Brain microvascular endothelial cell (primary cell): ENCODE measurements at regions not wholly inside any gene's neighbourhood (a gene's known extent, or its start where the extent isn't known, plus 50 kb on each side); places are given as distances from the start of the nearest gene placed in this dataset.

Experiments used
- DNase-seq: peaks from one replicate; pipeline ENCODE4 v3.0.0-alpha.2; 2020
- H3K27ac ChIP-seq: fragments of 250-450 bp; sonication (Bioruptor Pico); 2 replicates; pipeline ENCODE4 v1.5.1; 2020; ENCODE audit warnings: mild to moderate bottlenecking, moderate library complexity
- H3K27me3 ChIP-seq: fragments of 250-450 bp; sonication (Bioruptor Pico); replicated peaks from 2 replicates; pipeline ENCODE4 v1.5.1; 2020; ENCODE audit warnings: mild to moderate bottlenecking
- H3K36me3 ChIP-seq: fragments of 250-450 bp; sonication (Bioruptor Pico); replicated peaks from 2 replicates; pipeline ENCODE4 v1.5.1; 2020; ENCODE audit warnings: mild to moderate bottlenecking
- H3K4me3 ChIP-seq: 2 replicates; pipeline ENCODE4 v1.5.1; 2011; ENCODE audit warnings: low read depth, mild to moderate bottlenecking, control low read depth, low read length, moderate library complexity
- in situ Hi-C: cut with HindIII; loops from 2 replicates; pipeline ENCODE4 v1.10.0; 2017; ENCODE audit warnings: low sequenced_read_pairs, low pct_ligation_motif_present
- TF ChIP-seq, protein P1 (sequence below): IDR thresholded peaks from 2 replicates; pipeline ENCODE4 v1.5.1; 2011; ENCODE audit warnings: low read depth, mild to moderate bottlenecking, moderate library complexity, low read length, control low read depth, inconsistent platforms; ENCODE audit errors: missing control alignments

GRCh38 chr2:124967325-124967724 lies 942.2 kb downstream of the CNTNAP5 start:
- H3K27ac ChIP-seq, result no peak overlapping the region
- no peaks in the 10 kb centered on the region for H3K27me3 ChIP-seq
- DNase-seq, result no peak
- in situ Hi-C loops, result no loop called here
- no peaks in the 10 kb centered on the region for H3K36me3 ChIP-seq
- TF ChIP-seq, protein P1, sequence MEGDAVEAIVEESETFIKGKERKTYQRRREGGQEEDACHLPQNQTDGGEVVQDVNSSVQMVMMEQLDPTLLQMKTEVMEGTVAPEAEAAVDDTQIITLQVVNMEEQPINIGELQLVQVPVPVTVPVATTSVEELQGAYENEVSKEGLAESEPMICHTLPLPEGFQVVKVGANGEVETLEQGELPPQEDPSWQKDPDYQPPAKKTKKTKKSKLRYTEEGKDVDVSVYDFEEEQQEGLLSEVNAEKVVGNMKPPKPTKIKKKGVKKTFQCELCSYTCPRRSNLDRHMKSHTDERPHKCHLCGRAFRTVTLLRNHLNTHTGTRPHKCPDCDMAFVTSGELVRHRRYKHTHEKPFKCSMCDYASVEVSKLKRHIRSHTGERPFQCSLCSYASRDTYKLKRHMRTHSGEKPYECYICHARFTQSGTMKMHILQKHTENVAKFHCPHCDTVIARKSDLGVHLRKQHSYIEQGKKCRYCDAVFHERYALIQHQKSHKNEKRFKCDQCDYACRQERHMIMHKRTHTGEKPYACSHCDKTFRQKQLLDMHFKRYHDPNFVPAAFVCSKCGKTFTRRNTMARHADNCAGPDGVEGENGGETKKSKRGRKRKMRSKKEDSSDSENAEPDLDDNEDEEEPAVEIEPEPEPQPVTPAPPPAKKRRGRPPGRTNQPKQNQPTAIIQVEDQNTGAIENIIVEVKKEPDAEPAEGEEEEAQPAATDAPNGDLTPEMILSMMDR, result no peak
- H3K4me3 ChIP-seq, result no peak overlapping the region

- no peak for DNase-seq
- H3K4me3 ChIP-seq, result no peak overlapping the region
- H3K36me3 ChIP-seq, result no peaks in the 10 kb centered on the region
- in situ Hi-C loops, result no loop called here
- no peak overlapping the region for H3K27ac ChIP-seq
- TF ChIP-seq, protein P1, result no peak
- H3K27me3 ChIP-seq, result no peaks in the 10 kb centered on the region
Measured at GRCh38 chr2:124970030-124970429, 944.9 kb downstream of the CNTNAP5 start.

DNA sequence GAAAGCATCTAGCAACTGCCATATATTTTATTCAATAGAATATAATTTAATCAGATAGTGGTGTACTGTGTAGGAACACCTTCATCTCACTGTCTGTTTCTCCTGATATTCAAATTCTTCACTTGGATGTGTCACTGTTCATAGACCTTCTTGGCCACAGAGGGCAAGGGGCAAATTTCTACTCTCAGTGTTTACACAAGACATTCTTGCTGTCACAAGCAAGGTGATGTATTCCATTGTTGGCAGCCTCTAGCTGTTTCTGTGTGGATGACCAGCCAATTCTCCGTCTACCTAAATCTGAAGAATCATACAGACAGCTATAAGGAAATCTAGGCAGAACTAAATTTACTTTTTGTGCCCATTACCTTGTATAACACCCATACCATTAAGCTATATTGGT lies 948.3 kb downstream of the CNTNAP5 start:
- Histone ChIP-seq H3K36me3 (no peaks in the 10 kb centered on the region), H3K27me3 (no peaks in the 10 kb centered on the region), H3K4me3 (no peak overlapping the region), H3K27ac (no peak overlapping the region)
- in situ Hi-C loops, result no loop called here
- TF ChIP-seq, protein P1, result no peak
- DNase-seq, result no peak

DNA sequence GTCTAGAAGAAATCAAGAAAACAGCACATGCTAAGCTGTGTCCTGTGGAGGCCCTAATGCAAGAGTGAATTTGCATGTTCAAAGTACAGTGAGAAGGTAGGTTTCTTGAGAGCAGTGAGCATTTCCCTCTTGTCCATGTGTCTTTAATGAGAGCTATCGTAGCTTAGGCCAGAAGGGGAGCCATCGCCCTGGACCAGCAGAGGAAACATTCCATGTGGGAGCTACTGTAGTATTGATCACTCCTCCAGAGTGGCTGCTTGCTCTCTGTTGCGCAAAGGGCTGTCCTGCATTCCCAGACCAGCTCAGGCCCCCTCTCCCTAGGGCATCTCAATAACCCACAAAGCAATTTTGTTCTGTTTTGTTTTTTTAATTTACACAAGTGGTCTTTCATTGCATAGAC lies 950.1 kb downstream of the CNTNAP5 start:
- TF ChIP-seq, protein P1, result no peak
- Histone ChIP-seq H3K27me3 (no peaks in the 10 kb centered on the region), H3K4me3 (no peak overlapping the region), H3K36me3 (no peaks in the 10 kb centered on the region), H3K27ac (no peak overlapping the region)
- DNase-seq, result no peak
- in situ Hi-C loops, result no loop called here

GRCh38 chr2:124975648-124976047 lies 950.6 kb downstream of the CNTNAP5 start:
- TF ChIP-seq, protein P1, result no peak
- Histone ChIP-seq H3K27ac (no peak overlapping the region), H3K36me3 (no peaks in the 10 kb centered on the region), H3K4me3 (no peak overlapping the region), H3K27me3 (no peaks in the 10 kb centered on the region)
- DNase-seq, result no peak
- in situ Hi-C loops, result no loop called here

DNA sequence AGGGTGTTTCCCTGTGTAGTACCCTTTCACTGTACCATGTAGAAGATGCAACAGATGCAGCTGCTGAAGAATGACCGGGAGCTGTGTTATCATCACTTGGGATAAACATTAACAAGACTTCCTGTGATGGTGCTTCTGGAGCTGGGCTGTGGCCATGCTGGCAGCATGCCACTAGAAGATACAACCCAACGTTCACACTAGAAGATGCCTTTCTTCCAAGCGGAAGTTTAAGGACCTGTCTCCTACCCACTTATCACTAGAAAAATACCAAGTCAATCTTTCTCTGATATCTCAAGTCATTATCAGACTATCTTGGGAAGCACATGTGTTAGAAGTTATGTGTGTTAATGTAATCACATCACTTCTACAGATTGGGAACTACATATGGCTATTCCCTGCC lies 953.5 kb downstream of the CNTNAP5 start:
- no peak for DNase-seq
- Histone ChIP-seq H3K27me3 (no peaks in the 10 kb centered on the region), H3K27ac (no peak overlapping the region), H3K4me3 (no peak overlapping the region), H3K36me3 (no peaks in the 10 kb centered on the region)
- TF ChIP-seq, protein P1, result no peak
- in situ Hi-C loops, result no loop called here
